GM19372 (cell line): ENCODE measurements at regions not wholly inside any gene's neighbourhood (a gene's known extent, or its start where the extent isn't known, plus 50 kb on each side); places are given as distances from the start of the nearest gene placed in this dataset.
"Not testable (repeated sequence)": the region's sequence is repeated elsewhere in the genome, so short reads cannot be mapped to it uniquely, and the experiment has no call there.

Source experiments
- ATAC-seq: cut with Tn5 transposase; IDR thresholded peaks from one replicate; pipeline ENCODE4 v1.9.1; 2021; ENCODE audit warnings: mild to moderate bottlenecking, low read depth, moderate library complexity; ENCODE audit not compliant: unreplicated experiment

GRCh38 chr2:111282162-111282561 is 161.4 kb downstream of the BCL2L11 start:
- ATAC-seq, result not testable (repeated sequence)

- not testable (repeated sequence) for ATAC-seq
These were observed 167.2 kb downstream of the BCL2L11 start for GRCh38 chr2:111287646-111288568.

GRCh38 chr2:111290370-111290769 is 169.7 kb downstream of the BCL2L11 start:
- not testable (repeated sequence) for ATAC-seq

GRCh38 chr2:111291566-111291965 is 170.9 kb downstream of the BCL2L11 start:
- not testable (repeated sequence) for ATAC-seq

- not testable (repeated sequence) for ATAC-seq
These were observed 171.7 kb downstream of the BCL2L11 start for GRCh38 chr2:111292232-111292968.

- not testable (repeated sequence) for ATAC-seq
These were observed 174.0 kb downstream of the BCL2L11 start for GRCh38 chr2:111294699-111295098.

GRCh38 chr2:111296122-111296804 is 175.5 kb downstream of the BCL2L11 start:
- ATAC-seq, result not testable (repeated sequence)

GRCh38 chr2:111297128-111297527 is 176.4 kb downstream of the BCL2L11 start:
- ATAC-seq, result not testable (repeated sequence)

GRCh38 chr2:111298927-111299326 is 178.2 kb downstream of the BCL2L11 start:
- not testable (repeated sequence) for ATAC-seq

- ATAC-seq, result not testable (repeated sequence)
These were observed 178.9 kb downstream of the BCL2L11 start for GRCh38 chr2:111299635-111300034.

GRCh38 chr2:111301677-111302076 is 181.0 kb downstream of the BCL2L11 start:
- not testable (repeated sequence) for ATAC-seq

- ATAC-seq, result not testable (repeated sequence)
These were observed 181.9 kb downstream of the BCL2L11 start for GRCh38 chr2:111302397-111303218.

- ATAC-seq, result not testable (repeated sequence)
These were observed 186.6 kb downstream of the BCL2L11 start for GRCh38 chr2:111307302-111307701.

GRCh38 chr2:111309231-111310075 is 188.7 kb downstream of the BCL2L11 start:
- not testable (repeated sequence) for ATAC-seq

- not testable (repeated sequence) for ATAC-seq
These were observed 189.7 kb downstream of the BCL2L11 start for GRCh38 chr2:111310395-111310794.

GRCh38 chr2:111311568-111311967 is 190.9 kb downstream of the BCL2L11 start:
- not testable (repeated sequence) for ATAC-seq

GRCh38 chr2:111312897-111313607 is 192.3 kb downstream of the BCL2L11 start:
- ATAC-seq, result not testable (repeated sequence)

- not testable (repeated sequence) for ATAC-seq
These were observed 193.0 kb downstream of the BCL2L11 start for GRCh38 chr2:111313711-111314110.
